NT2/D1 (cell line): ENCODE measurements at regions not wholly inside any gene's neighbourhood (a gene's known extent, or its start where the extent isn't known, plus 50 kb on each side); places are given as distances from the start of the nearest gene placed in this dataset.

ENCODE experiments used
- SUZ12 ChIP-seq: IDR thresholded peaks from 2 replicates; pipeline ENCODE4 v1.6.1; 2011; ENCODE audit not compliant: insufficient read length, insufficient read depth; ENCODE audit errors: extremely low read depth
- YY1 ChIP-seq: IDR thresholded peaks from 2 replicates; pipeline ENCODE4 v1.6.1; 2011; ENCODE audit not compliant: insufficient read length, insufficient read depth
- ZNF274 ChIP-seq: IDR thresholded peaks from 2 replicates; pipeline ENCODE4 v1.6.1; 2011; ENCODE audit warnings: mild to moderate bottlenecking, low read depth, low read length

DNA sequence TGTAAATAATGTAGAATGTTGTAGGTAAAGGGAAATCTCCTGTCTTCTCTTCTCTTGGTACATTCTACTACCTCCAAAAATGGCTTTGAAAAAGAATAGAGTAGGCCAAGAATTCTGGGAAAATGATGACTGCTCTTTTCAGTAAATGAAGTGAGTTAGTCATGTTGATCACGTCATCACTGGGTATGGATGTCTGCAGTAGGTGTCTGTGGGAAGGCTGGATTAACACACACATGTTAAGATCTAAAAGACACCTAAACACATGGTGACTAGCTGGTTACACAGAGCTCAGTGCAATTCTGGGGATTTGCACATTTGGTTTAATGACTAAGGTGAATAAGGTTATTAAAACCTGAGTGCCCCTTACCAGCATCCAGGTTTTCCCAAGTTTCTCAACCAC lies 161.5 kb downstream of the CEP120 start:
- TF ChIP-seq YY1 (no peak), SUZ12 (no peak), ZNF274 (no peak)
